Naive thymus-derived CD8-positive, alpha-beta T cell (primary cell): ENCODE measurements at regions not wholly inside any gene's neighbourhood (a gene's known extent, or its start where the extent isn't known, plus 50 kb on each side); places are given as distances from the start of the nearest gene placed in this dataset.

Experiments
- ATAC-seq, 2 donors: fragments of 150-1000 bp; cut with Tn5 transposase in 1 of 2; sonication (Bioruptor Pico), chemical (Tn5 transposase) in 1 of 2; 1 replicate in 1 of 2; 2 replicates in 1 of 2; pipeline ENCODE4 v1.10.0; 2021; ENCODE audit warnings: mild to moderate bottlenecking in 2 of 2, moderate library complexity in 2 of 2
- POLR2A ChIA-PET: fragments of 350-600 bp; sonication (Branson Sonifier 250); formaldehyde crosslinking; loops from one replicate; lab custom pipeline; 2021; ENCODE audit warnings: antibody characterized with exemption; lab: Charles Lee
- DNase-seq, 10 donors: peaks; one replicate each; pipeline versions ENCODE4 v3.0.0 to v3.0.0-alpha.2; 2020 to 2022
- H3K27ac Mint-ChIP-seq, 10 donors: one replicate each; pipeline ENCODE4 v1.8.0; 2020 to 2022; ENCODE audit warnings: mild to moderate bottlenecking in 10 of 10, mixed read lengths in 10 of 10, moderate library complexity in 4 of 10, inconsistent platforms in 1 of 10
- H3K27me3 Mint-ChIP-seq, 5 donors: one replicate each; pipeline ENCODE4 v1.8.0; 2021 to 2022; ENCODE audit warnings: mixed read lengths in 5 of 5
- H3K36me3 Mint-ChIP-seq, 3 donors: one replicate each; pipeline ENCODE4 v1.8.0; 2020 to 2022; ENCODE audit warnings: mixed read lengths in 3 of 3, mild to moderate bottlenecking in 2 of 3, inconsistent platforms in 1 of 3
- H3K4me1 Mint-ChIP-seq, 4 donors: one replicate each; pipeline ENCODE4 v1.8.0; 2021 to 2022; ENCODE audit warnings: mixed read lengths in 4 of 4
- H3K4me3 Mint-ChIP-seq, 10 donors: one replicate each; pipeline ENCODE4 v1.8.0; 2020 to 2022; ENCODE audit warnings: mild to moderate bottlenecking in 10 of 10, mixed read lengths in 10 of 10, moderate library complexity in 6 of 10, inconsistent platforms in 1 of 10
- H3K9me3 Mint-ChIP-seq, 9 donors: one replicate each; pipeline ENCODE4 v1.8.0; 2020 to 2022; ENCODE audit warnings: mixed read lengths in 9 of 9, mild to moderate bottlenecking in 3 of 9, inconsistent platforms in 1 of 9, moderate library complexity in 1 of 9

DNA sequence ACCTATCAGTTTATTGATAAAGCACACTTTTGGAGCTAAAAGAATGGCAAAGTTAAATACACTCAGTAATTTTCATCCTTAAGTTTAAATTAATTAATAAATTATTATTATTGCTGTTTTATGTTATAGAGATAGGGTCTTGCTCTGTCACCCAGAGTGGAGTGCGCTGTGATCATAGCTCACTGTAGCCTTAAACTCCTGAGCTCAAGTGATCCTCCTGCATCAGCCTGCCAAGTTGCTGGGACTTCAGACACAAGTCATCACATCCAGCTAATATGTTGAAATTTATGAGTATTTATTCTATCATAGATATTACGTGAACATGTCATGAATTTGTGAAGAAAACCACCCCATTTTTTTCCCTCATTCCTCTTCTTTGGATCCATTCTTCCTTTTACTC is 64.2 kb downstream of the GJA1 start:
- Mint-ChIP-seq H3K36me3 (peaks cover 0 to 2% (median 0%) of the 10 kb centered on the region in 3 donors), H3K9me3 (no peaks in the 10 kb centered on the region), H3K27ac (peak overlapping the region in 2 of 10 donors; percentile 15 to 43), H3K27me3 (peaks cover 0 to 6% (median 0%) of the 10 kb centered on the region in 5 donors), H3K4me3 (no peak overlapping the region), H3K4me1 (peaks cover 0 to 11% (median 0%) of the 10 kb centered on the region in 4 donors)
- DNase-seq (no peak), ATAC-seq (no peak)
- POLR2A ChIA-PET, result interaction anchor here (0.5 kb wide), 1 partner anchor 23 kb away, joined by 5 read pairs; no protein-coding TSS in a partner anchor

DNA sequence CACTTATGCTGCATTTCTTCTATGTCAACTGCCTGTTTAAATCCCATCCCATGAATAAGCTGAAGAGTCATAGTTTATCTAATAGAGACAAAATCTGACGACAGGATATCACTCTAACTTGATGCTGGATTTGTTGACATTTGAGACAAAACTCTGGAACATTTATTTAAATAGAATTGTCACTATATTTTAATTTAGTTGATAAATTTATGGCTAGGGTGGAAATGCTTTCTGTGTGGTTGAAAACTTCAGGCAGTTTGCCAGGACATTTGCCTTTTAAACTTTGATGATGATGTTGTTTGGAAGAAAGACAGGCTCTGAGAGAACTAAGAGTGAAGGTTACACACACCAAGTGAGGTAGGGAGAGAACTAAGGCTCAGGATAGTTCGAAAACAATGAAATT is 68.1 kb downstream of the GJA1 start:
- Mint-ChIP-seq H3K4me1 (peaks cover 0 to 11% (median 0%) of the 10 kb centered on the region in 4 donors), H3K27ac (no peak overlapping the region), H3K36me3 (peaks cover 0 to 2% (median 0%) of the 10 kb centered on the region in 3 donors), H3K4me3 (no peak overlapping the region), H3K27me3 (peaks cover 0 to 6% (median 0%) of the 10 kb centered on the region in 5 donors), H3K9me3 (no peaks in the 10 kb centered on the region)
- DNase-seq, result no peak
- POLR2A ChIA-PET, result no interaction called here
- no peak for ATAC-seq

- H3K4me1 Mint-ChIP-seq, result peaks cover 0 to 11% (median 0%) of the 10 kb centered on the region in 4 donors
- POLR2A ChIA-PET, result no interaction called here
- ATAC-seq (no peak), DNase-seq (no peak)
- H3K27ac Mint-ChIP-seq, result no peak overlapping the region
- no peaks in the 10 kb centered on the region for H3K9me3 Mint-ChIP-seq
- H3K27me3 Mint-ChIP-seq, result peaks cover 0 to 6% (median 0%) of the 10 kb centered on the region in 5 donors
- H3K4me3 Mint-ChIP-seq, result no peak overlapping the region
- peaks cover 0 to 2% (median 0%) of the 10 kb centered on the region in 3 donors for H3K36me3 Mint-ChIP-seq
Observed at GRCh38 chr6:121504227-121504626, 68.8 kb downstream of the GJA1 start.

GRCh38 chr6:121505284-121505683 is 69.8 kb downstream of the GJA1 start:
- no peaks in the 10 kb centered on the region for H3K9me3 Mint-ChIP-seq
- no peak overlapping the region for H3K27ac Mint-ChIP-seq
- DNase-seq (no peak), ATAC-seq (no peak)
- POLR2A ChIA-PET, result no interaction called here
- H3K4me1 Mint-ChIP-seq, result peaks cover 0 to 11% (median 0%) of the 10 kb centered on the region in 4 donors
- no peaks in the 10 kb centered on the region for H3K27me3 Mint-ChIP-seq
- H3K4me3 Mint-ChIP-seq, result no peak overlapping the region
- H3K36me3 Mint-ChIP-seq, result peaks cover 0 to 2% (median 0%) of the 10 kb centered on the region in 3 donors

DNA sequence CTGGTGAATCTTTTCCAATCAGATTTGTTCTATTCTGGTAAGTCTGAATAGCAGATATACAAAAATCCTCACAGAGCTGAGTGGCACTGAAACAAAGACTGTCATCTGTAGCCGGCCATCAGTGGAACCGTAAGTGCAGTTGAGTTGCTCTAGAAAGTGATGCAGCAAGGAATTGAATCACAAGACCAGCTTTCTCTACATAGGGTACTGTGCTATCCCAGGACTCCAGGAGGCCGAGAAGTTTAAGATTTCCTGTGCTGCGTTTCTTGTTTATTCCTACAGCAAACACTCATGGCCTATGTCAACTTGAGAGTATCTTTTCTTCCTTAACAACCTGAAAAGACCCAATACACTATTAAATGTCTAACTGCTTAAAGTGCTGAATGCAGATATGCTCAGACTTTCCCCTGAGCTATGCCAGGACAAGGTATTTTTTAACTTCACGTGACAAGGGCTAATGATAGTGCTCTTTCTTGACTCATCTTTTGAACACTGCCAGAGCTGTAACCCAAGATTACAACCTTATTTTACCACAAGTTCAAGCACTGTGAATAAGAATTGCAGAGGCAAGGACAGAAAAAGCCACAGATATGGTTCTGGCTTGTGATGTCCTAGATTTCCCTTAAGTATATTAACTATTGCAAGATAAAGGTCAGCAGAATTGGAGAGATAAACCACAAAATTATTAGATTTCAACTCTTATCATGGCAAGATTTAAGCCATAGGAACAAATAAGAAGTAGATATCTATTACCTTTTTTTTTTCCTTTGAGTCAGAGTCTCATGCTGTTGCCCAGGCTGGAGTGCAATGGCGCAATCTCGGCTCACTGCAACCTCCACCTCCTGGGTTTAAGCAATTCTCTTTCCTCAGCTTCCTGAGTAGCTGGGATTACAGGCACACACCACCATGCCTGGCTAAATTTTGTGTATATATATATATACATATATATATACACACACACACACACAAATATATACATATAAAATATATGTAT is 71.6 kb downstream of the GJA1 start:
- no peak overlapping the region for H3K27ac Mint-ChIP-seq
- peaks cover 0 to 11% (median 0%) of the 10 kb centered on the region in 4 donors for H3K4me1 Mint-ChIP-seq
- no peak overlapping the region for H3K4me3 Mint-ChIP-seq
- ATAC-seq (no peak), DNase-seq (no peak)
- no peaks in the 10 kb centered on the region for H3K27me3 Mint-ChIP-seq
- no peaks in the 10 kb centered on the region for H3K36me3 Mint-ChIP-seq
- POLR2A ChIA-PET, result no interaction called here
- no peaks in the 10 kb centered on the region for H3K9me3 Mint-ChIP-seq

- Mint-ChIP-seq H3K4me3 (no peak overlapping the region), H3K36me3 (no peaks in the 10 kb centered on the region), H3K9me3 (no peaks in the 10 kb centered on the region), H3K27ac (no peak overlapping the region), H3K27me3 (no peaks in the 10 kb centered on the region), H3K4me1 (no peaks in the 10 kb centered on the region)
- POLR2A ChIA-PET, result no interaction called here
- ATAC-seq (no peak), DNase-seq (no peak)
Observed at GRCh38 chr6:121510568-121511177, 75.2 kb downstream of the GJA1 start.

DNA sequence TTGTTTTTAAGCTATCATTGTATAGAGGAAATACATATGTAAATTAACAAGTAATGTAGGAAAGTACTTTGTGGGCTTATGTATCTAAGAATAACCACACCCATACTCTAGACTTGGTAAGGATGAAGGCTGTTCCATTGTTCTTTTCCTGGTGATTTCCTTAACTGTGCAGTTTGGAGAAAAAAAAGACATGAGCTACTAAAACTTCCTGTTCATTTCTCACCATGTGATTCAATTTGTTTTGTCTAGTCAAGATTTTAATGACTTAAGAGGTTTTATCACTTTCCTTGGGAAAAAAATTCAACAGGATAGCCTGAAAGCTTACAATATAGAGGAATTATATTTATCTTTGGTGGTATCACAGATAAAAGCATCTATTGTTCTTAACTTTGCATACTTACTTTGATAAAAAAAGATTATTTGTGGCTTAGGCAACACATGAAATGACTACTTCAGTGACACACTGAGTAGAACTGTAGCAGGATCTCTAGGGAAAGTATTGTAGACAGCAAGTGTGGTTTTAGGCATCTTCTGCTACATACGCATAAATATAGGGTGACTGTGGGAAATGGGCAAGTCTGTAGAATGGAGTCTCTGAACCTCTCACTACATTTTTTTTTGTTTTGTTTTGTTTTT is 80.3 kb downstream of the GJA1 start:
- H3K27me3 Mint-ChIP-seq, result peaks cover 0 to 1% (median 0%) of the 10 kb centered on the region in 5 donors
- no peaks in the 10 kb centered on the region for H3K9me3 Mint-ChIP-seq
- no peaks in the 10 kb centered on the region for H3K4me1 Mint-ChIP-seq
- POLR2A ChIA-PET, result interaction anchor here (0.5 kb wide), 1 partner anchor 76 kb away, joined by 3 read pairs; no protein-coding TSS in a partner anchor
- no peaks in the 10 kb centered on the region for H3K36me3 Mint-ChIP-seq
- H3K4me3 Mint-ChIP-seq, result no peak overlapping the region
- DNase-seq (no peak), ATAC-seq (no peak)
- no peak overlapping the region for H3K27ac Mint-ChIP-seq

GRCh38 chr6:121516331-121516730 is 80.9 kb downstream of the GJA1 start:
- no peak for ATAC-seq
- Mint-ChIP-seq H3K27me3 (peaks cover 0 to 1% (median 0%) of the 10 kb centered on the region in 5 donors), H3K4me3 (no peak overlapping the region), H3K27ac (peak overlapping the region in 1 of 10 donors; percentile 50), H3K36me3 (no peaks in the 10 kb centered on the region), H3K9me3 (no peaks in the 10 kb centered on the region), H3K4me1 (no peaks in the 10 kb centered on the region)
- POLR2A ChIA-PET, result interaction anchor here (0.5 to 0.7 kb wide), 2 partner anchors 9 to 75 kb away, joined by 3 read pairs; no protein-coding TSS in a partner anchor
- DNase-seq, result no peak

- Mint-ChIP-seq H3K36me3 (no peaks in the 10 kb centered on the region), H3K4me3 (no peak overlapping the region), H3K27me3 (peaks cover 0 to 1% (median 0%) of the 10 kb centered on the region in 5 donors), H3K9me3 (no peaks in the 10 kb centered on the region), H3K27ac (no peak overlapping the region), H3K4me1 (no peaks in the 10 kb centered on the region)
- ATAC-seq (no peak), DNase-seq (no peak)
- POLR2A ChIA-PET, result no interaction called here
Observed at GRCh38 chr6:121520337-121521163, 85.1 kb downstream of the GJA1 start.

- no peaks in the 10 kb centered on the region for H3K9me3 Mint-ChIP-seq
- ATAC-seq (no peak), DNase-seq (no peak)
- H3K27ac Mint-ChIP-seq, result no peak overlapping the region
- no peaks in the 10 kb centered on the region for H3K4me1 Mint-ChIP-seq
- no peaks in the 10 kb centered on the region for H3K27me3 Mint-ChIP-seq
- no peak overlapping the region for H3K4me3 Mint-ChIP-seq
- H3K36me3 Mint-ChIP-seq, result no peaks in the 10 kb centered on the region
- POLR2A ChIA-PET, result no interaction called here
Observed at GRCh38 chr6:121521164-121521555, 85.7 kb downstream of the GJA1 start.

DNA sequence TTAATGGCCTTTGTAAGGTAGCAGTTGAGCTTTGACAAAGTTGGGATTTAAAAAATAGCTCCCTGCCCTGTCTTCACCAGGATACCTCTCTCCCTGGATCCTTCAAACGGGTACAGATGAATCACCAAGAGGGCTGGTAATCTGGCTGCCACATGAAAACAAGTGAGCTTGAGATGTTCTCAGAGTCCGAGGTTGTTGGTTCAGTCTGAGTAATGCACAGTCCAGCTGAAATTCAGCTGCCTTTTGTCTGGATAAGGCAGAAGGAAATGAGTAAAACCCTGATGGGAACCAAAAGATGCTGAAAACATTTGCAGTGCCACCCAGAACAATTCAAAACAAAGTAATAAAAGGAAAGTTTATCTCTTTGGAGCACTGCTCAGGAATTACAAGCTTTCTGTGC is 86.8 kb downstream of the GJA1 start:
- Mint-ChIP-seq H3K4me1 (no peaks in the 10 kb centered on the region), H3K27ac (no peak overlapping the region), H3K27me3 (no peaks in the 10 kb centered on the region), H3K4me3 (no peak overlapping the region), H3K36me3 (no peaks in the 10 kb centered on the region), H3K9me3 (no peaks in the 10 kb centered on the region)
- ATAC-seq (no peak), DNase-seq (no peak)
- POLR2A ChIA-PET, result no interaction called here

DNA sequence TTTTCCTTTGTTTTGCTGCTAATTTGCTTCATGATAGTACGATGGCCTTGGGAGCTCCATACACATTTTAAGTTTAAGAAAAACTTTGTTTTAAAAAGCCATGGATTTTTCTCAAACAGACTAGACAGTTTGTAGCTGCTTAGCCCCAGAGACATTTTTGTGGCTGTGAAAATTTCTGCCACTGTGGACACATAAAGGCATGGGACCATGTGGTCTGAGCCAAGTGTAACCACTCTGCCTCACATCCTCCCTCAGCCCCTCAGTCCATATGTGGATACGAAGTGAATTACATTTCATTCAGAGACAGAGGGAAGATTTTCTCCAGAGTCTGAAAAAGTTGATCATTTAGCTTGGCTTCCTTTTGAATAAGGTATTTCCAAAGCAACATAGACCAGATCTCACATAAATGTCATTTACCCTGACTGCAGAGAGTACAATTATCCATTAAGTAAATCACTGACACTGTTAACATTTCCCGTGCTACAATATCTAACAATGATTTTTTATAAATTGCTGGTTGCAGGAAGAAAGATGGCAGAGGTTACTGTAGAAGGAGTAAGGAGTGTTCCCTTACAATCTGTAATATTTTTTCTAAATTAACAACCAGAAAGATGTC is 87.4 kb downstream of the GJA1 start:
- Mint-ChIP-seq H3K4me1 (no peaks in the 10 kb centered on the region), H3K27me3 (no peaks in the 10 kb centered on the region), H3K4me3 (no peak overlapping the region), H3K27ac (no peak overlapping the region), H3K36me3 (no peaks in the 10 kb centered on the region), H3K9me3 (no peaks in the 10 kb centered on the region)
- POLR2A ChIA-PET, result no interaction called here
- ATAC-seq (no peak), DNase-seq (no peak)
